Neural cell (in vitro differentiated cells): ENCODE measurements at regions not wholly inside any gene's neighbourhood (a gene's known extent, or its start where the extent isn't known, plus 50 kb on each side); places are given as distances from the start of the nearest gene placed in this dataset.

ENCODE experiments used
- H2AFZ ChIP-seq: fragments of 200-600, 300-800 bp; sonication (generic), shearing (Covaris generic); 2 replicates; pipeline ENCODE4 v1.6.0; 2014; ENCODE audit warnings: low read depth, mild to moderate bottlenecking, antibody characterized with exemption, low read length, moderate library complexity
- H3F3A ChIP-seq: fragments of 200-600 bp; shearing (Covaris generic); 2 replicates; pipeline ENCODE4 v1.6.1; 2016; ENCODE audit warnings: mild to moderate bottlenecking, moderate library complexity, mixed read lengths, antibody characterized with exemption, low read length; ENCODE audit not compliant: insufficient read depth, poor library complexity, severe bottlenecking
- H3K27ac ChIP-seq: fragments of 200-600, 300-800 bp; sonication (generic), shearing (Covaris generic); 2 replicates; pipeline ENCODE4 v1.5.1; 2014; ENCODE audit warnings: mild to moderate bottlenecking, low read length, moderate library complexity
- H3K27me3 ChIP-seq: fragments of 300-800, 200-600 bp; sonication (generic), shearing (Covaris generic); 2 replicates; pipeline ENCODE4 v1.6.0; 2014; ENCODE audit warnings: mild to moderate bottlenecking, low read depth, low read length, moderate library complexity; ENCODE audit not compliant: insufficient read depth
- H3K36me3 ChIP-seq: fragments of 300-800, 200-600 bp; sonication (generic), shearing (Covaris generic); 2 replicates; pipeline ENCODE4 v1.5.1; 2014; ENCODE audit warnings: mild to moderate bottlenecking, antibody characterized with exemption, low read length, moderate library complexity; ENCODE audit not compliant: insufficient read depth
- H3K4me2 ChIP-seq: fragments of 300-800, 200-600 bp; sonication (generic), shearing (Covaris generic); 2 replicates; pipeline ENCODE4 v1.6.0; 2014; ENCODE audit warnings: mild to moderate bottlenecking, low read length
- H3K4me3 ChIP-seq: fragments of 300-800, 200-600 bp; sonication (generic), shearing (Covaris generic); 2 replicates; pipeline ENCODE4 v1.5.1; 2014; ENCODE audit warnings: mild to moderate bottlenecking, low read length, moderate library complexity
- H3K79me2 ChIP-seq: fragments of 200-600 bp; shearing (Covaris generic); replicated peaks from 2 replicates; pipeline ENCODE4 v1.6.0; 2014; ENCODE audit warnings: mild to moderate bottlenecking, low read length, moderate library complexity; ENCODE audit not compliant: insufficient read depth
- H3K9ac ChIP-seq: fragments of 300-800, 200-600 bp; sonication (generic), shearing (Covaris generic); 2 replicates; pipeline ENCODE4 v1.6.1; 2016; ENCODE audit warnings: mild to moderate bottlenecking, low read length, mixed read lengths
- H3K9me2 ChIP-seq: fragments of 200-600 bp; shearing (Covaris generic); 2 replicates; pipeline ENCODE4 v1.6.1; 2016; ENCODE audit warnings: mild to moderate bottlenecking, low read length, mixed read lengths; ENCODE audit not compliant: insufficient read depth
- H3K9me3 ChIP-seq: fragments of 200-600, 300-800 bp; sonication (generic), shearing (Covaris generic); 2 replicates; pipeline ENCODE4 v1.6.1; 2016; ENCODE audit warnings: mild to moderate bottlenecking, mixed run types, low read length, moderate library complexity, mixed read lengths
- H4K20me1 ChIP-seq: fragments of 200-600 bp; shearing (Covaris generic); 2 replicates; pipeline ENCODE4 v1.6.1; 2016; ENCODE audit warnings: mild to moderate bottlenecking, mixed run types; ENCODE audit not compliant: insufficient read depth
- EP300 ChIP-seq: fragments of 450-650 bp; conservative IDR thresholded peaks from 2 replicates; pipeline ENCODE4 v1.6.1; 2014; ENCODE audit warnings: antibody characterized with exemption, mild to moderate bottlenecking, moderate library complexity; ENCODE audit not compliant: poor library complexity, severe bottlenecking
- EZH2 ChIP-seq: fragments of 200-600, 300-800 bp; shearing (Covaris generic), sonication (generic); IDR thresholded peaks from 2 replicates; pipeline ENCODE4 v1.6.1; 2014; ENCODE audit warnings: antibody characterized with exemption, low read length, borderline replicate concordance, mild to moderate bottlenecking; ENCODE audit not compliant: insufficient read depth, poor library complexity, severe bottlenecking
- MXI1 ChIP-seq: fragments of 450-650 bp; conservative IDR thresholded peaks from 2 replicates; pipeline ENCODE4 v1.6.1; 2014; ENCODE audit warnings: antibody characterized with exemption, mild to moderate bottlenecking; ENCODE audit not compliant: poor library complexity, severe bottlenecking
- POLR2AphosphoS5 ChIP-seq: IDR thresholded peaks from 2 replicates; pipeline ENCODE4 v1.6.1; 2012
- RAD21 ChIP-seq: fragments of 450-650 bp; conservative IDR thresholded peaks from 2 replicates; pipeline ENCODE4 v1.6.1; 2014; ENCODE audit warnings: antibody characterized with exemption, mild to moderate bottlenecking, moderate library complexity
- SMC3 ChIP-seq: fragments of 450-650 bp; conservative IDR thresholded peaks from 2 replicates; pipeline ENCODE4 v1.6.1; 2014; ENCODE audit warnings: antibody characterized with exemption, mild to moderate bottlenecking, moderate library complexity; ENCODE audit not compliant: poor library complexity
- TAF1 ChIP-seq: IDR thresholded peaks from 2 replicates; pipeline ENCODE4 v1.6.1; 2012; ENCODE audit warnings: low read depth
- TF ChIP-seq, protein P1 (sequence below): fragments of 450-650 bp; IDR thresholded peaks from 2 replicates; pipeline ENCODE4 v1.5.1; 2014; ENCODE audit warnings: antibody characterized with exemption, mild to moderate bottlenecking, moderate library complexity; ENCODE audit not compliant: poor library complexity, severe bottlenecking
- TF ChIP-seq, protein P2 (sequence below): IDR thresholded peaks from 2 replicates; pipeline ENCODE4 v1.6.1; 2012; ENCODE audit warnings: borderline replicate concordance

DNA sequence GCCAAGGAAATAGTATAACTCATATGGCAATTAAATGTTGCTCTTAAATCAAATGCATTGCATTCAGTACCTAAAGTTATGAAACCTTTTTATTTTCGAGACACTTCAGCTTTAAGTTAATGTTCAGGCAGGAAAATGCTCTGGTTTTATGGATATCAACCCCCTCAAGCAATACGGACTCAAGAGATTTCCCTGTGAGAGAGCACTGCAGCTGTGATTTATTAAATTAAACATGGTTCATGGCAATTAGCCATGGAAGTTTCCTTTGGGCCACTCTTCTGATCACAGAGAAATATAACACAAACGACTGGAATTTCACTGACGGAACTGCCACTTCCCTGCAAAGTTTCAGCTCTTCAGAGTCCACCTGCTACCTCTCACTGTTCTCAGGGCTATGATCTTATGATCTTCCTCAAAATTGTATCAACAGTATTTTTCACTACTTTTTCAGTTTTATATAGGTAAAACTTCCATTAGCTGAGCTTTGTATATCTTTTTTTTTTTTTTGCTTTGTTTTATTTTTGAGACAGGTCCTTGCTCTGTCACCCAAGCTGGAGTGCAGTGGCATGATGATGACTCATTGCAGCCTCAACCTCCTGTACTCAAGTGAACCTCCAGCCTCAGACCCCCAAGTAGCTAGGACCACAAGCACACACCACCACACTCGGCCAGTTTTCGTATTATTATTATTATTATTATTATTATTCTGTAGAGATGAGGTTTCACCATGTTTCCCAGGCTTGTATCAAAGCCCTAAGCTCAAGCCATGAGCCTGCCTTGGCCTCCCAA, 923.1 kb upstream of the TMPRSS15 start:
- Histone ChIP-seq H3K9me2 (no peaks in the 10 kb centered on the region), H3K27me3 (no peaks in the 10 kb centered on the region), H3K79me2 (no peaks in the 10 kb centered on the region), H4K20me1 (no peaks in the 10 kb centered on the region), H3K4me2 (no peak overlapping the region), H3K4me3 (no peak overlapping the region), H3F3A (no peaks in the 10 kb centered on the region), H3K9me3 (no peaks in the 10 kb centered on the region), H3K9ac (no peak overlapping the region), H2AFZ (no peak overlapping the region), H3K36me3 (no peaks in the 10 kb centered on the region), H3K27ac (no peak overlapping the region)
- TF ChIP-seq EP300 (no peak), EZH2 (no peak), POLR2AphosphoS5 (no peak), MXI1 (no peak), RAD21 (no peak), TAF1 (no peak)

DNA sequence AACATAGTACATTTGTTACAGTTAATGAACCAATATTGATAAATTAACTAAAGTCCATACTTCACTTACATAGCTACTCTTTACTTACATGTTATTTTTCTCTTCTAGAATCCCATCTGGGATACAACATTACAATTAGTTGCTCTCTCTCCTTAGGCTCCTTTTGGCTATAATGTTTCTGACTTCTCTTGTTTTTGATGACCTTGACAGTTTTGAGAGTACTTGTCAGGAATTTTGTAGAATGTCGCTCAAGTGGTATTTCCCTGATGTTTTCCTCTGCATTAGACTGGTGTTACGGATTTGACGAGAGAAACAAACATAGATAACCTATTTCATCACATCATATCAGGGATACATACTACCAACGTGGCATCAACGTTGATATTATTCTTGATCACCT, 925.4 kb upstream of the TMPRSS15 start:
- no peak overlapping the region for H3K4me2 ChIP-seq
- TF ChIP-seq, protein P1, sequence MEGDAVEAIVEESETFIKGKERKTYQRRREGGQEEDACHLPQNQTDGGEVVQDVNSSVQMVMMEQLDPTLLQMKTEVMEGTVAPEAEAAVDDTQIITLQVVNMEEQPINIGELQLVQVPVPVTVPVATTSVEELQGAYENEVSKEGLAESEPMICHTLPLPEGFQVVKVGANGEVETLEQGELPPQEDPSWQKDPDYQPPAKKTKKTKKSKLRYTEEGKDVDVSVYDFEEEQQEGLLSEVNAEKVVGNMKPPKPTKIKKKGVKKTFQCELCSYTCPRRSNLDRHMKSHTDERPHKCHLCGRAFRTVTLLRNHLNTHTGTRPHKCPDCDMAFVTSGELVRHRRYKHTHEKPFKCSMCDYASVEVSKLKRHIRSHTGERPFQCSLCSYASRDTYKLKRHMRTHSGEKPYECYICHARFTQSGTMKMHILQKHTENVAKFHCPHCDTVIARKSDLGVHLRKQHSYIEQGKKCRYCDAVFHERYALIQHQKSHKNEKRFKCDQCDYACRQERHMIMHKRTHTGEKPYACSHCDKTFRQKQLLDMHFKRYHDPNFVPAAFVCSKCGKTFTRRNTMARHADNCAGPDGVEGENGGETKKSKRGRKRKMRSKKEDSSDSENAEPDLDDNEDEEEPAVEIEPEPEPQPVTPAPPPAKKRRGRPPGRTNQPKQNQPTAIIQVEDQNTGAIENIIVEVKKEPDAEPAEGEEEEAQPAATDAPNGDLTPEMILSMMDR: no peak
- TF ChIP-seq TAF1 (no peak), MXI1 (no peak), RAD21 (no peak), POLR2AphosphoS5 (no peak), SMC3 (no peak), EP300 (no peak), EZH2 (no peak)
- TF ChIP-seq, protein P2, sequence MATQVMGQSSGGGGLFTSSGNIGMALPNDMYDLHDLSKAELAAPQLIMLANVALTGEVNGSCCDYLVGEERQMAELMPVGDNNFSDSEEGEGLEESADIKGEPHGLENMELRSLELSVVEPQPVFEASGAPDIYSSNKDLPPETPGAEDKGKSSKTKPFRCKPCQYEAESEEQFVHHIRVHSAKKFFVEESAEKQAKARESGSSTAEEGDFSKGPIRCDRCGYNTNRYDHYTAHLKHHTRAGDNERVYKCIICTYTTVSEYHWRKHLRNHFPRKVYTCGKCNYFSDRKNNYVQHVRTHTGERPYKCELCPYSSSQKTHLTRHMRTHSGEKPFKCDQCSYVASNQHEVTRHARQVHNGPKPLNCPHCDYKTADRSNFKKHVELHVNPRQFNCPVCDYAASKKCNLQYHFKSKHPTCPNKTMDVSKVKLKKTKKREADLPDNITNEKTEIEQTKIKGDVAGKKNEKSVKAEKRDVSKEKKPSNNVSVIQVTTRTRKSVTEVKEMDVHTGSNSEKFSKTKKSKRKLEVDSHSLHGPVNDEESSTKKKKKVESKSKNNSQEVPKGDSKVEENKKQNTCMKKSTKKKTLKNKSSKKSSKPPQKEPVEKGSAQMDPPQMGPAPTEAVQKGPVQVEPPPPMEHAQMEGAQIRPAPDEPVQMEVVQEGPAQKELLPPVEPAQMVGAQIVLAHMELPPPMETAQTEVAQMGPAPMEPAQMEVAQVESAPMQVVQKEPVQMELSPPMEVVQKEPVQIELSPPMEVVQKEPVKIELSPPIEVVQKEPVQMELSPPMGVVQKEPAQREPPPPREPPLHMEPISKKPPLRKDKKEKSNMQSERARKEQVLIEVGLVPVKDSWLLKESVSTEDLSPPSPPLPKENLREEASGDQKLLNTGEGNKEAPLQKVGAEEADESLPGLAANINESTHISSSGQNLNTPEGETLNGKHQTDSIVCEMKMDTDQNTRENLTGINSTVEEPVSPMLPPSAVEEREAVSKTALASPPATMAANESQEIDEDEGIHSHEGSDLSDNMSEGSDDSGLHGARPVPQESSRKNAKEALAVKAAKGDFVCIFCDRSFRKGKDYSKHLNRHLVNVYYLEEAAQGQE: no peak
- no peaks in the 10 kb centered on the region for H3K27me3 ChIP-seq
- no peaks in the 10 kb centered on the region for H3K36me3 ChIP-seq
- no peak overlapping the region for H3K9ac ChIP-seq
- no peaks in the 10 kb centered on the region for H3K9me3 ChIP-seq
- H2AFZ ChIP-seq: no peak overlapping the region
- no peak overlapping the region for H3K4me3 ChIP-seq
- no peak overlapping the region for H3K27ac ChIP-seq
- no peaks in the 10 kb centered on the region for H4K20me1 ChIP-seq
- no peaks in the 10 kb centered on the region for H3K79me2 ChIP-seq
- no peaks in the 10 kb centered on the region for H3K9me2 ChIP-seq
- no peaks in the 10 kb centered on the region for H3F3A ChIP-seq
